Hematopoietic multipotent progenitor cell treated with erythropoietin and hydrocortisone succinate and interleukin-3 and kit ligand, for 8 days (in vitro differentiated cells): ENCODE measurements at regions not wholly inside any gene's neighbourhood (a gene's known extent, or its start where the extent isn't known, plus 50 kb on each side); places are given as distances from the start of the nearest gene placed in this dataset.
"Not testable (repeated sequence)": the region's sequence is repeated elsewhere in the genome, so short reads cannot be mapped to it uniquely, and the experiment has no call there.

ENCODE experiments used
- DNase-seq: peaks from one replicate; pipeline ENCODE4 v3.0.0-alpha.2; 2015

DNA sequence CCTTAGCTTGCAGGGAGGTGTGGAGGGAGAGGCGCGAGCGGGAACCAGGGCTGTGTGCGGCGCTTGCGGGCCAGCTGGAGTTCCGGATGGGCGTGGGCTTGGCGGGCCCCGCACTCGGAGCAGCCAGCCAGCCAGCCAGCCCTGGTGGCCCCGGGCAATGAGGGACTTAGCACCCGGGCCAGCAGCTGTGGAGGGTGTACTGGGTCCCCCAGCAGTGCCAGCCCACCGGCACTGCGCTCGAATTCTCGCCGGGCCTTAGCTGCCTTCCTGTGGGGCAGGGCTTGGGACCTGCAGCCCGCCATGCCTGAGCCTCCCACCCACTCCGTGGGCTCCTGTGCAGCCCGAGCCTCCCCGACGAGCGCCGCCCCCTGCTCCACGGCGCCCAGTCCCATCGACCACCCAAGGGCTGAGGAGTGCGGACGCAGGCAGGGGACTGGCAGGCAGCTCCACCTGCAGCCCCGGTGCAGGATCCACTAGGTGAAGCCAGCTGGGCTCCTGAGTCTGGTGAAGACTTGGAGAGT, 462.2 kb downstream of the ACTL7B start:
- not testable (repeated sequence) for DNase-seq

- DNase-seq, result no peak
Observed at GRCh38 chr9:108392877-108393276, 462.9 kb downstream of the ACTL7B start.

- no peak for DNase-seq
Observed at GRCh38 chr9:108389056-108389455, 466.7 kb downstream of the ACTL7B start.

GRCh38 chr9:108386859-108387384, 468.9 kb downstream of the ACTL7B start:
- no peak for DNase-seq

GRCh38 chr9:108386032-108386431, 469.8 kb downstream of the ACTL7B start:
- DNase-seq, result no peak

DNA sequence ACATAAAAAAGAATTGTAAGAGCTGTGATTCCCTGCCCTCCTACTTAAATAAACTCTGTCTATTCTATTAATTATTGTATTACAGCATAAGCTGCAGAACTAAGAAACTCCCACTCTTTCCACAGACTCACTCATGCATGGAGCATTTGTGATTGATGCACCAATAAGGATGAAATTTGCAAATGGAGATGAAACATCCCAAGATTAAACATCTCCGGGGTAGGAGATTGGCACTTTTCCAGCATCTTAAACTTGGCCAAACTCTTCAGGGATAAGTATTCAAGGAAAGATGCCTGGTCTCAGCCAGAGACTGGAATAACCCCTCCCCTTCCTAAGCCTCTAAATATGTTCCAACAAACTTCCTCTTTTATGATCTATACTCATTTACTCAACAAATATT, 472.0 kb downstream of the ACTL7B start:
- DNase-seq, result no peak

- DNase-seq, result no peak
Observed at GRCh38 chr9:108382310-108382709, 473.5 kb downstream of the ACTL7B start.

GRCh38 chr9:108377881-108378280, 477.9 kb downstream of the ACTL7B start:
- DNase-seq, result no peak

DNA sequence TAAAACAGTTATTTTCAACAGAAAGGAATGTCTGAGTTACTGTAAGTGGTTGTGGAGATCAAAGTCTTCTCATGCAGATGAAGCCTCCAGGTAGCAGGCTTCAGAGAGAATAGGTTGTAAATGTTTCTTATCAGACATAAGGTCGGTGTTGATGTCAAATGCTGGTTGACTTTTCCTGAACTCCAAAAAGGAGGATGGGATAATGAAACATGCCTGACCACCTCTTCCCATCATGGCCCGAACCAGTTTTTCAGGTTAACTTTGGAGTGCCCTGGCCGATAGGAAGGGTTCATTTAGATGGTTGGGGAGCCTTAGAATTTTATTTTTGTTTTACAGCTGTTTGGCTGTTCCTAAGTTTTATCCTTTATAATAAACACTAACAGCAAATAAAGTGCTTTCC, 478.4 kb downstream of the ACTL7B start:
- no peak for DNase-seq

GRCh38 chr9:108376140-108376539, 479.6 kb downstream of the ACTL7B start:
- no peak for DNase-seq

GRCh38 chr9:108374626-108375025, 481.2 kb downstream of the ACTL7B start:
- no peak for DNase-seq

GRCh38 chr9:108367188-108367587, 488.6 kb downstream of the ACTL7B start:
- DNase-seq, result no peak

DNA sequence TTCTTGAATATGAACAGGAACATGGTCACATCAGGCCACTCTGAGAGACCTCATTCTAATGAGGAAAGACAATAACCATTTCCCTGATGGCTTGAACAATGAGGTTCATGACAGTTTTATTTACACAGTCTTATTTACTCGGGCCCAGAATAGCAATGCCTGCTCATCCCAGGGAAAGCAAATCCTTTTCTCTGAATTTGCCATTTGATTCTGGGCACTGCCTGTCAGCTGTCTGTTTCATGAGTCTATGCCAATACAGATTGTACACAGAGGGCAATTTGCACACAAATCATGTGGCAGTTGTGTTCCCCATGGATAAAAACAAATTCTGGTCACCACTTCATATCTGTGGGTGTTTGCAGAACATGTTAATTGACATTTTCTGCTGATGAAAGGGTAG, 492.5 kb downstream of the ACTL7B start:
- DNase-seq, result no peak

- no peak for DNase-seq
Observed at GRCh38 chr9:108360304-108360703, 495.5 kb downstream of the ACTL7B start.

DNA sequence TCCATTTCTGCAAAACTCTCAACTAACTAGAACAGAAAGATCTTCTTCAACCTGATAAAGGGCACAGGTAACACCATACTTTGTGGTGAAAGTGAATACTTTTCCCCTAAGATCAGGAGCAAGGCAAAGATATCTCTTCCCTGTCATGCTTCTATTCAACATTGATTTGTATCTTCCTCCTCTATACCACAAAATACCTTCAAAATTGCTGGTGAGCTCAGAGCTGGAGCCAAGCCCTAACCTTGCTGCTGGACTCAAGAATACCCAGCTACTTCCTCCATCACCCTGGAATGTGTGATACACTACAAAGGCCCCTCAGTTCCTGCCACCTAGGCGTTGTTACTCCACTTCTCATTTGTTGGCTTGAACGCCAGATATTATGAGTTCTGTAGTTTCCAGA, 499.0 kb downstream of the ACTL7B start:
- DNase-seq, result no peak

DNA sequence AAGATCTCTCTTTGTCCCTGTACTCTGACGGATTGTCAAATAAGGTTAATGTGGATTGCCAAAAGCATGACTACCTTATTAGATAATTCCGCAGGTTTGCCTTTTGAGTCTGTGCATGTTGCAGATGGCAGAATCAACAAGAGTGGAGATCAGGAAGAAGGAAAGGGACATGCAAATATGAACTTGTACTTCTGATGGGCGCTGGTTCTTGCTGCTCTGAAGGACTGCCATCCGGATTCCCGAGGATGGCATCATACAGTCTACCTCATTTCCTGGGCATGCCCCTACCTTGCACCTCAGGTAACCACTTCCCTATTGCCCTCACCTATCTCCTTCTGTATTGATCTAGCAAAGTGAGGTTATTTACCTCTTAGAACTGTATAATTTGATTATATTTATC, 504.2 kb downstream of the ACTL7B start:
- DNase-seq, result no peak

- no peak for DNase-seq
Observed at GRCh38 chr9:108347463-108348188, 508.2 kb downstream of the ACTL7B start.

GRCh38 chr9:108345826-108346225, 510.0 kb downstream of the ACTL7B start:
- DNase-seq, result no peak

GRCh38 chr9:108339251-108339650, 516.5 kb downstream of the ACTL7B start:
- DNase-seq, result no peak

DNA sequence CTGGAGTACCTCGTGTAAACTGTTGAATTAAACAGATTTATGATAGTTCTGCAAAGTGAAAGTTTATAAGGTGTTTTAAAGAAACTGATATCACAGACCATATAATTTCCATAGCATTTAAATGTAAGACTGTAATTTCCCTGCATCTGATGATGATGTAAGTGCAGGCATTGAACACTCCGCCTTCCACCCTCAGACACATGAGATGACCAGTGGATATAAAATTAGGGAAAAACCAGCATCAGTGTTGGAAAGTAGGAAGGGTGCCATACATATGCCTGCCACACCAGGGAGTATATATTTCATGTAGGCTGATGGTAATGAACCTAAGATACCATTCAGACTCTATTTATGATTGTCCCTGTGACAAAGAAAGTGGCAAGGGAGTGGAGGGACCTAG, 519.2 kb downstream of the ACTL7B start:
- no peak for DNase-seq

DNA sequence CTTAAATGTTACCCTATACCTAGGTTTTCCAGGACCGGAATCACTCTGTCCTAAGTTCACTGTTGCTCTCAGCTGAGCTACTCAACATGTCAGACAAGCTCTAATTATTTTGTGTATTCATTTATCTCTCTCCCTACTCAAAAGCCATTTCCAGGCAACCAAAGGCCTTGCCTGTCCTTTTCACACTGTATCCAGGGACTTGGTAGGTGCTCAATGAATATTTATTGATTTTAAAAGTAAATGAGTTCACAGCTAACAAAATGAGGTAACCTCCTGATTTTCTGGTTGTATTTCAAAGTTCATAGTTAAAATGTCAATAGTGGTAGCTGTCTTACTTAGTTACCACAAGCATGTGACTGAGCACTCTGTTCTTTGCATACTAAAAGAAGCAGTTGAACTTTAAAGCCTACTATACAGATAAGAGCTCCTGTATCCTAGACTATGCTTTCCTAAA, 522.2 kb downstream of the ACTL7B start:
- DNase-seq, result no peak

DNA sequence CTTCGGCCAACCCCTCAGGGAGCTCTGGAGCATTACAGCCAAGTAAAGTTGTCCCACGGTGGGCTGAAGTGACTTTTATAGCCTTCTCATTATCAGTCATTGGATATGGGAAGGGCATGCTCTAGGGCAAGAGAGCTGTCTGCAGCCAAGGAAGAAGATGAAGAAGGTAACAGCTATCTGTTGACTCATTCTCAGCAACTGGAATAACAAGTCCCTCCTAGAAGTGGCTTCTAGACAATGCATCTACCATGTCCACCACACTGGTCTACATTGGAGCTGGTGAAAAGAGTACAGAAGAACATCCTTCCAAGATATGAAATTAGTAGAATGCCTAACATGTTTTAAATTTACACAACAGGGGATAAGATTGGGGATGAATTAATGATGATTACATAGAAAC, 524.2 kb downstream of the ACTL7B start:
- DNase-seq, result no peak

DNA sequence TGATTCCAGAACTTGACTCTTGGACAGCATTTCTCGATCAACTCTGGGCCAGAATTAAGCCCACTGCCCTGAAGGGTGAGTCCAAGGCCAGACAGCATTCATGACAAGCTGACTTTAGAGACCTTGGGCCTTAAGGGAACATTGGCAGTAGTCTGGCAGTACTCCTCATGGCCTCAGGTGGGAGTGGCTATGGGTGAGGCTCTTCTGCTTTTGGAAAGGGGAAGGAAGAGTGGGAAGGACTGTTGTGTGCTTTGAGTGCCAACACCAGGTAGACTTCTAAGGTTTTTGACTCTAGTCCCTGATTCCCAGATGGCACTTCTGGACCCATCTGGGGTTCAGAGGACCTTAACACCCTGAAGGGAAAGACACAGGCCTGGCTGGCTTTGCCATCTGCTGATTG, 530.4 kb downstream of the ACTL7B start:
- no peak for DNase-seq

DNA sequence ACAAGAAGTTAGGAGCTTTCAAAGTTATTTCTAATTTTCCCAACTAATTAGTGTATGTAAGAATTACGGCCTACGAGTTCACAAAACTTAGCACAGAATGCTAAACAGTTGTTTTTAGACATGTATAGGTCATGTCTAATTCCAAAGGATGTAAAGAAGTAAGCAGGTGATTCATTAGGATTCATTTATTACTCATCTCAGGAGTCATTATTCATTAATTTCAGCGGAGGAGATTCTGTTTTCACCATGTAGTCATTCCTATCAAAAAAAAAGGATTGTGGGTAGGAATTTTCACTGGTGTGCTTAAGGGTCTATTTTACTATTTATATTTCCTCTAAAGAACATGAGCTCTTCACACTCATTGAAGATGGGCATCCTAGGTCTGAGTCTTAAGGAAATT, 532.2 kb downstream of the ACTL7B start:
- DNase-seq, result no peak
